ENCODE measurements at regions not wholly inside any gene's neighbourhood (a gene's known extent, or its start where the extent isn't known, plus 50 kb on each side); places are given as distances from the start of the nearest gene placed in this dataset.

DNA sequence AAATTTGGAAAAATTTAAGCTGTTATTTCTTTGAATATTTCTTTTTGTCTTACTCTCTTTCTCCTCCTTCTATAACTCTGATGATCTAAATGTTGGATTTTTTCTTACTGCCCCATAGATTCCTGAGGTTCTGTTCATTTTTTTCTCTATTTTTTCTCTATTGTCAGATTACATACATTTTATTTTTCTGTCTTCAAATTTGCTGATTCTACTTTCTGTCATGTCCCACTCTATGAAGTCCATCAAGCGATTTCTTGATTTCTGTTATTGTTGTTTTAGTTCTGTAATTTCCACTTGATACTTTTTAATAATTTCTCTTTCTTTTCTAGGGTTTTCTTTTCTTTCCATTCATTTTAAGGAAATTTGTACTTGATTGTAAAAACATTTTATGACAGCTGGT lies 83.7 kb upstream of the THRB start:
- TF ChIP-seq MAFF (IDR thresholded peaks at IDR 0.05; ENCODE audit: low read length) (no peak), ARID2 (IDR thresholded peaks at IDR 0.05) (no peak), POLR2A (conservative IDR thresholded peaks at IDR 0.05) (no peak), EP300 (IDR thresholded peaks at IDR 0.05; ENCODE audit: low read length) (no peak), TARDBP (IDR thresholded peaks at IDR 0.05) (no peak), NBN (IDR thresholded peaks at IDR 0.05; ENCODE audit: low read depth) (no peak), ZSCAN32 (CRISPR knock-in tag; IDR thresholded peaks at IDR 0.05) (no peak), HDAC8 (tag; IDR thresholded peaks at IDR 0.05) (no peak), HDAC2 (IDR thresholded peaks at IDR 0.05) (no peak)
- TF ChIP-seq, protein P1, sequence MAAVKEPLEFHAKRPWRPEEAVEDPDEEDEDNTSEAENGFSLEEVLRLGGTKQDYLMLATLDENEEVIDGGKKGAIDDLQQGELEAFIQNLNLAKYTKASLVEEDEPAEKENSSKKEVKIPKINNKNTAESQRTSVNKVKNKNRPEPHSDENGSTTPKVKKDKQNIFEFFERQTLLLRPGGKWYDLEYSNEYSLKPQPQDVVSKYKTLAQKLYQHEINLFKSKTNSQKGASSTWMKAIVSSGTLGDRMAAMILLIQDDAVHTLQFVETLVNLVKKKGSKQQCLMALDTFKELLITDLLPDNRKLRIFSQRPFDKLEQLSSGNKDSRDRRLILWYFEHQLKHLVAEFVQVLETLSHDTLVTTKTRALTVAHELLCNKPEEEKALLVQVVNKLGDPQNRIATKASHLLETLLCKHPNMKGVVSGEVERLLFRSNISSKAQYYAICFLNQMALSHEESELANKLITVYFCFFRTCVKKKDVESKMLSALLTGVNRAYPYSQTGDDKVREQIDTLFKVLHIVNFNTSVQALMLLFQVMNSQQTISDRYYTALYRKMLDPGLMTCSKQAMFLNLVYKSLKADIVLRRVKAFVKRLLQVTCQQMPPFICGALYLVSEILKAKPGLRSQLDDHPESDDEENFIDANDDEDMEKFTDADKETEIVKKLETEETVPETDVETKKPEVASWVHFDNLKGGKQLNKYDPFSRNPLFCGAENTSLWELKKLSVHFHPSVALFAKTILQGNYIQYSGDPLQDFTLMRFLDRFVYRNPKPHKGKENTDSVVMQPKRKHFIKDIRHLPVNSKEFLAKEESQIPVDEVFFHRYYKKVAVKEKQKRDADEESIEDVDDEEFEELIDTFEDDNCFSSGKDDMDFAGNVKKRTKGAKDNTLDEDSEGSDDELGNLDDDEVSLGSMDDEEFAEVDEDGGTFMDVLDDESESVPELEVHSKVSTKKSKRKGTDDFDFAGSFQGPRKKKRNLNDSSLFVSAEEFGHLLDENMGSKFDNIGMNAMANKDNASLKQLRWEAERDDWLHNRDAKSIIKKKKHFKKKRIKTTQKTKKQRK (IDR thresholded peaks at IDR 0.05; ENCODE audit: borderline replicate concordance, low read depth, low read length): no peak
- TF ChIP-seq, protein P2, sequence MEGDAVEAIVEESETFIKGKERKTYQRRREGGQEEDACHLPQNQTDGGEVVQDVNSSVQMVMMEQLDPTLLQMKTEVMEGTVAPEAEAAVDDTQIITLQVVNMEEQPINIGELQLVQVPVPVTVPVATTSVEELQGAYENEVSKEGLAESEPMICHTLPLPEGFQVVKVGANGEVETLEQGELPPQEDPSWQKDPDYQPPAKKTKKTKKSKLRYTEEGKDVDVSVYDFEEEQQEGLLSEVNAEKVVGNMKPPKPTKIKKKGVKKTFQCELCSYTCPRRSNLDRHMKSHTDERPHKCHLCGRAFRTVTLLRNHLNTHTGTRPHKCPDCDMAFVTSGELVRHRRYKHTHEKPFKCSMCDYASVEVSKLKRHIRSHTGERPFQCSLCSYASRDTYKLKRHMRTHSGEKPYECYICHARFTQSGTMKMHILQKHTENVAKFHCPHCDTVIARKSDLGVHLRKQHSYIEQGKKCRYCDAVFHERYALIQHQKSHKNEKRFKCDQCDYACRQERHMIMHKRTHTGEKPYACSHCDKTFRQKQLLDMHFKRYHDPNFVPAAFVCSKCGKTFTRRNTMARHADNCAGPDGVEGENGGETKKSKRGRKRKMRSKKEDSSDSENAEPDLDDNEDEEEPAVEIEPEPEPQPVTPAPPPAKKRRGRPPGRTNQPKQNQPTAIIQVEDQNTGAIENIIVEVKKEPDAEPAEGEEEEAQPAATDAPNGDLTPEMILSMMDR (IDR thresholded peaks at IDR 0.05 in 2 of 3, conservative IDR thresholded peaks at IDR 0.05 in 1 of 3; ENCODE audit: insufficient read depth in 2 of 3, low read depth in 1 of 3, low read length in 3 of 3): no peak
- TF ChIP-seq, protein P3, sequence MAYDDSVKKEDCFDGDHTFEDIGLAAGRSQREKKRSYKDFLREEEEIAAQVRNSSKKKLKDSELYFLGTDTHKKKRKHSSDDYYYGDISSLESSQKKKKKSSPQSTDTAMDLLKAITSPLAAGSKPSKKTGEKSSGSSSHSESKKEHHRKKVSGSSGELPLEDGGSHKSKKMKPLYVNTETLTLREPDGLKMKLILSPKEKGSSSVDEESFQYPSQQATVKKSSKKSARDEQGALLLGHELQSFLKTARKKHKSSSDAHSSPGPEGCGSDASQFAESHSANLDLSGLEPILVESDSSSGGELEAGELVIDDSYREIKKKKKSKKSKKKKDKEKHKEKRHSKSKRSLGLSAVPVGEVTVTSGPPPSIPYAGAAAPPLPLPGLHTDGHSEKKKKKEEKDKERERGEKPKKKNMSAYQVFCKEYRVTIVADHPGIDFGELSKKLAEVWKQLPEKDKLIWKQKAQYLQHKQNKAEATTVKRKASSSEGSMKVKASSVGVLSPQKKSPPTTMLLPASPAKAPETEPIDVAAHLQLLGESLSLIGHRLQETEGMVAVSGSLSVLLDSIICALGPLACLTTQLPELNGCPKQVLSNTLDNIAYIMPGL (CRISPR knock-in tag; IDR thresholded peaks at IDR 0.05): no peak

All from K562 (cell line).